ENCODE measurements at regions not wholly inside any gene's neighbourhood (a gene's known extent, or its start where the extent isn't known, plus 50 kb on each side); places are given as distances from the start of the nearest gene placed in this dataset.
"Not testable (repeated sequence)": the region's sequence is repeated elsewhere in the genome, so short reads cannot be mapped to it uniquely, and the experiment has no call there.

DNA sequence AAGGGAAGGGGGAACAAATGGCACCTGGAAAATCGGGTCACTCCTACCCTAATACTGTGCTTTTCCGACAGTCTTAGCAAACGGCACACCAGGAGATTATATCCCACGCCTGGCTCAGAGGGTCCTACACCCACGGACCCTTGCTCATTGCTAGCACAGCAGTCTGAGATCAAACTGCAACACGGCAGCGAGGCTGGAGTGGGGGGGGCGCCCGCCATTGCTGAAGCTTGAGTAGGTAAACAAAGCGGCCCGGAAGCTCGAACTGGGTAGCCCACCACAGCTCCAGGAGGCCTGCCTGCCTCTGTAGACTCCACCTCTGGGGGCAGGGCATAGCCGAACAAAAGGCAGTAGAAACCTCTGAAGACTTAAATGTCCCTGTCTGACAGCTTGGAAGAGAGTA, 82.1 kb upstream of the SIM2 start:
- H3K9me3 ChIP-seq (ENCODE audit: control insufficient read depth in 1 of 2, insufficient read depth in 1 of 2, low read depth in 1 of 2, low read length in 2 of 2); DNase-seq (ENCODE audit: low read depth, low spot score); H3K4me1 ChIP-seq (ENCODE audit: control insufficient read depth in 1 of 2, insufficient read depth in 2 of 2, low read length in 2 of 2); H3K4me3 ChIP-seq (replicated peaks in 1 of 2; ENCODE audit: low read depth in 1 of 2, low read length in 2 of 2); H3K4me2 ChIP-seq (ENCODE audit: low read length); RAD21 ChIA-PET (ENCODE audit: low non-redundant PET in 1 of 2, low total read pairs in 2 of 2, uncharacterized antibody in 2 of 2, unreplicated experiment in 2 of 2); H3K9me2 ChIP-seq (ENCODE audit: insufficient read depth); intact Hi-C loops (cut with micrococcal nuclease); H3K79me2 ChIP-seq (ENCODE audit: insufficient read depth, low read length); ATAC-seq; CTCF ChIA-PET; H2AFZ ChIP-seq (ENCODE audit: low read depth, low read length, poor library complexity, severe bottlenecking); H3K27ac ChIP-seq (ENCODE audit: low read depth, low read length); H3K27me3 ChIP-seq (ENCODE audit: insufficient read depth, low read length); H3K36me3 ChIP-seq (ENCODE audit: control insufficient read depth in 1 of 2, insufficient read depth in 2 of 2, low read length in 2 of 2); BruUV-seq (replicated peaks); POLR2A ChIA-PET; H4K20me1 ChIP-seq (ENCODE audit: insufficient read depth); H3K9ac ChIP-seq (ENCODE audit: low read length): not testable (repeated sequence)

DNA sequence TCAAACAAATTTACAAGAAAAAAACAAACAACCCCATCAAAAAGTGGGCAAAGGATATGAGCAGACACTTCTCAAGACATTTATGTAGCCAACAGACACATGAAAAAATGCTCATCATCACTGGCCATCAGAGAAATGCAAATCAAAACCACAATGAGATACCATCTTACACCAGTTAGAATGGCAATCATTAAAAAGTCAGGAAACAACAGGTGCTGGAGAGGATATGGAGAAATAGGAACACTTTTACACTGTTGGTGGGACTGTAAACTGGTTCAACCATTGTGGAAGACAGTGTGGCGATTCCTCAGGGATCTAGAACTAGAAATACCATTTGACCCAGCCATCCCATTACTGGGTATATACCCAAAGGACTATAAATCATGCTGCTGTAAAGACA, 77.1 kb upstream of the SIM2 start:
- H3K27ac ChIP-seq (ENCODE audit: low read depth, low read length); H3K4me3 ChIP-seq (replicated peaks in 1 of 2; ENCODE audit: low read depth in 1 of 2, low read length in 2 of 2); ATAC-seq; H4K20me1 ChIP-seq (ENCODE audit: insufficient read depth); H3K36me3 ChIP-seq (ENCODE audit: control insufficient read depth in 1 of 2, insufficient read depth in 2 of 2, low read length in 2 of 2); H3K4me2 ChIP-seq (ENCODE audit: low read length); RAD21 ChIA-PET (ENCODE audit: low non-redundant PET in 1 of 2, low total read pairs in 2 of 2, uncharacterized antibody in 2 of 2, unreplicated experiment in 2 of 2); intact Hi-C loops (cut with micrococcal nuclease); POLR2A ChIA-PET; BruUV-seq (replicated peaks); H3K79me2 ChIP-seq (ENCODE audit: insufficient read depth, low read length); H3K9me3 ChIP-seq (ENCODE audit: control insufficient read depth in 1 of 2, insufficient read depth in 1 of 2, low read depth in 1 of 2, low read length in 2 of 2); H2AFZ ChIP-seq (ENCODE audit: low read depth, low read length, poor library complexity, severe bottlenecking); H3K9ac ChIP-seq (ENCODE audit: low read length); H3K27me3 ChIP-seq (ENCODE audit: insufficient read depth, low read length); DNase-seq (ENCODE audit: low read depth, low spot score); H3K9me2 ChIP-seq (ENCODE audit: insufficient read depth); H3K4me1 ChIP-seq (ENCODE audit: control insufficient read depth in 1 of 2, insufficient read depth in 2 of 2, low read length in 2 of 2): not testable (repeated sequence)
- CTCF ChIA-PET = interaction anchor here (0.8 kb wide), 1 partner anchor 9 kb away, joined by 3 read pairs; no protein-coding TSS in a partner anchor

DNA sequence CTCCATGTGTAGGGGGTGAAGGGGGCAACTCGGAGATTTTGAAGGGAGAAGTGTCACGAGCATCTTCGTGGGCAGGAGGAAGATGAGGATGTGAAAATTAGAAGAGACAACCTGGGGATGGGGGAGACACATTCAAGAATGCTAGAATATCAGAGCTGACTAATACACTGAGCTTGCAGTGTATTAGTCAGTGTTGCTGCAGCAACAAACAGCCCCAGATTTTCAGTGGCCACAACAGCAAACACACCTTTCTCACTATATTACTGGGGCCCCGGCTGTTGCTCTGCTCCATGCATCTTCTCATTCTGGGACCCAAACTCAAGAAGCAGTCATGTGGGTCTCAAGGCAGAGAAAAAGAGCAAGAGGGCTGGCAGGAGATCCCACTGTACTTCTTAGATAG, 74.8 kb upstream of the SIM2 start:
- no peak for ATAC-seq
- H3K79me2 ChIP-seq (ENCODE audit: insufficient read depth, low read length) = no peaks in the 10 kb centered on the region
- RAD21 ChIA-PET (ENCODE audit: low non-redundant PET in 1 of 2, low total read pairs in 2 of 2, uncharacterized antibody in 2 of 2, unreplicated experiment in 2 of 2) = no interaction called here
- H2AFZ ChIP-seq (ENCODE audit: low read depth, low read length, poor library complexity, severe bottlenecking) = no peak overlapping the region
- no peak overlapping the region for H3K4me2 ChIP-seq (ENCODE audit: low read length)
- CTCF ChIA-PET = no interaction called here
- intact Hi-C loops (cut with micrococcal nuclease) = no loop called here
- no peak for TF ChIP-seq SRF (IDR thresholded peaks at IDR 0.05; ENCODE audit: low read depth)
- TF ChIP-seq, protein P1, sequence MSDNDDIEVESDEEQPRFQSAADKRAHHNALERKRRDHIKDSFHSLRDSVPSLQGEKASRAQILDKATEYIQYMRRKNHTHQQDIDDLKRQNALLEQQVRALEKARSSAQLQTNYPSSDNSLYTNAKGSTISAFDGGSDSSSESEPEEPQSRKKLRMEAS (IDR thresholded peaks at IDR 0.05) = no peak
- TF ChIP-seq, protein P2, sequence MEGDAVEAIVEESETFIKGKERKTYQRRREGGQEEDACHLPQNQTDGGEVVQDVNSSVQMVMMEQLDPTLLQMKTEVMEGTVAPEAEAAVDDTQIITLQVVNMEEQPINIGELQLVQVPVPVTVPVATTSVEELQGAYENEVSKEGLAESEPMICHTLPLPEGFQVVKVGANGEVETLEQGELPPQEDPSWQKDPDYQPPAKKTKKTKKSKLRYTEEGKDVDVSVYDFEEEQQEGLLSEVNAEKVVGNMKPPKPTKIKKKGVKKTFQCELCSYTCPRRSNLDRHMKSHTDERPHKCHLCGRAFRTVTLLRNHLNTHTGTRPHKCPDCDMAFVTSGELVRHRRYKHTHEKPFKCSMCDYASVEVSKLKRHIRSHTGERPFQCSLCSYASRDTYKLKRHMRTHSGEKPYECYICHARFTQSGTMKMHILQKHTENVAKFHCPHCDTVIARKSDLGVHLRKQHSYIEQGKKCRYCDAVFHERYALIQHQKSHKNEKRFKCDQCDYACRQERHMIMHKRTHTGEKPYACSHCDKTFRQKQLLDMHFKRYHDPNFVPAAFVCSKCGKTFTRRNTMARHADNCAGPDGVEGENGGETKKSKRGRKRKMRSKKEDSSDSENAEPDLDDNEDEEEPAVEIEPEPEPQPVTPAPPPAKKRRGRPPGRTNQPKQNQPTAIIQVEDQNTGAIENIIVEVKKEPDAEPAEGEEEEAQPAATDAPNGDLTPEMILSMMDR (IDR thresholded peaks at IDR 0.05 in 2 of 3, conservative IDR thresholded peaks at IDR 0.05 in 1 of 3; ENCODE audit: borderline replicate concordance in 1 of 3, insufficient read depth in 1 of 3, low read depth in 2 of 3, low read length in 2 of 3) = no peak
- TF ChIP-seq SIN3A (IDR thresholded peaks at IDR 0.05; ENCODE audit: low read depth) = no peak
- TF ChIP-seq YY1 (IDR thresholded peaks at IDR 0.05; ENCODE audit: extremely low read depth, insufficient replicate concordance, low read depth, low read length) = no peak
- no peak for TF ChIP-seq RAD21 (IDR thresholded peaks at IDR 0.05; ENCODE audit: low read depth)
- no peak for TF ChIP-seq EZH2phosphoT487 (IDR thresholded peaks at IDR 0.05; ENCODE audit: borderline replicate concordance)
- no peak for TF ChIP-seq EGR1 (IDR thresholded peaks at IDR 0.05; ENCODE audit: low read depth)
- TF ChIP-seq CEBPB (IDR thresholded peaks at IDR 0.05; ENCODE audit: low read depth) = no peak
- no peak for TF ChIP-seq EZH2 (IDR thresholded peaks at IDR 0.05)
- no peak overlapping the region for H3K9ac ChIP-seq (ENCODE audit: low read length)
- POLR2A ChIA-PET = no interaction called here
- no peaks in the 10 kb centered on the region for H3K9me3 ChIP-seq (ENCODE audit: control insufficient read depth in 1 of 2, insufficient read depth in 1 of 2, low read depth in 1 of 2, low read length in 2 of 2)
- H3K36me3 ChIP-seq (ENCODE audit: control insufficient read depth in 1 of 2, insufficient read depth in 2 of 2, low read length in 2 of 2) = no peaks in the 10 kb centered on the region
- DNase-seq (ENCODE audit: low read depth, low spot score) = no peak
- H3K27me3 ChIP-seq (ENCODE audit: insufficient read depth, low read length) = no peaks in the 10 kb centered on the region
- no peaks in the 10 kb centered on the region for H4K20me1 ChIP-seq (ENCODE audit: insufficient read depth)
- no peak overlapping the region for H3K4me3 ChIP-seq (replicated peaks in 1 of 2; ENCODE audit: low read depth in 1 of 2, low read length in 2 of 2)
- BruUV-seq (replicated peaks) = no TSS peak
- no peaks in the 10 kb centered on the region for H3K9me2 ChIP-seq (ENCODE audit: insufficient read depth)
- no peak overlapping the region for H3K27ac ChIP-seq (ENCODE audit: low read depth, low read length)
- no peaks in the 10 kb centered on the region for H3K4me1 ChIP-seq (ENCODE audit: control insufficient read depth in 1 of 2, insufficient read depth in 2 of 2, low read length in 2 of 2)
